Adipocyte (in vitro differentiated cells): ENCODE measurements at regions not wholly inside any gene's neighbourhood (a gene's known extent, or its start where the extent isn't known, plus 50 kb on each side); places are given as distances from the start of the nearest gene placed in this dataset.

Source experiments
- DNase-seq: peaks from one replicate; pipeline ENCODE4 v3.0.0-alpha.2; 2015; ENCODE audit warnings: low read depth
- H3K27me3 ChIP-seq: replicated peaks from 2 replicates; pipeline ENCODE4 v1.7.0; 2013; ENCODE audit warnings: mild to moderate bottlenecking, low read length, moderate library complexity; ENCODE audit not compliant: control insufficient read depth, insufficient read depth
- H3K36me3 ChIP-seq: 2 replicates; pipeline ENCODE4 v1.7.0; 2013; ENCODE audit warnings: low read length, mild to moderate bottlenecking, moderate library complexity; ENCODE audit not compliant: control insufficient read depth, insufficient read depth, severe bottlenecking
- H3K4me1 ChIP-seq: 2 replicates; pipeline ENCODE4 v1.7.0; 2013; ENCODE audit warnings: mild to moderate bottlenecking, low read length, moderate library complexity; ENCODE audit not compliant: control insufficient read depth, insufficient read depth
- H3K4me3 ChIP-seq: 2 replicates; pipeline ENCODE4 v1.7.0; 2013; ENCODE audit warnings: mild to moderate bottlenecking, low read length, moderate library complexity
- H3K9ac ChIP-seq: 2 replicates; pipeline ENCODE4 v1.7.0; 2013; ENCODE audit warnings: mild to moderate bottlenecking, low read length, moderate library complexity
- H3K9me3 ChIP-seq: 2 replicates; pipeline ENCODE4 v1.7.0; 2013; ENCODE audit warnings: mild to moderate bottlenecking, low read length, moderate library complexity; ENCODE audit not compliant: control insufficient read depth

DNA sequence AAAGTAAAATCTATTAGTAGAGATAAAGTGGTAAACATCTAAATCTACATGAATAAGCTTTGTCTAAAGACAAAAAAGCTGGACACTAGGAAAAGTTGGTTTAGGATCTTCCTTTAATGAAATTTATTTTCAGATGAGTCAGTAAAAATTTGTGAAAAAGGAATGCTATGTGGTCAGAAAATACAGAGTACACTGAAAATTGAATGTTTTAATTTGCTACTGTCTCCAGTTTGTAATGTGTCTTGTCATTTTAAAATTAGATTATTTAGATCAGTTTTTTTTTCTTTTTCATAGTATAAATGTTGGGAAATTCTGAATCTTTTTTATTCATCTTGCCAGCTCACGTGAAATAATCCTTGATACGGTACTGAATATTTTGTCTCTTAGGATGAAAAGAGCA is 56.9 kb downstream of the SLITRK6 start:
- H3K4me3 ChIP-seq: no peak overlapping the region

DNA sequence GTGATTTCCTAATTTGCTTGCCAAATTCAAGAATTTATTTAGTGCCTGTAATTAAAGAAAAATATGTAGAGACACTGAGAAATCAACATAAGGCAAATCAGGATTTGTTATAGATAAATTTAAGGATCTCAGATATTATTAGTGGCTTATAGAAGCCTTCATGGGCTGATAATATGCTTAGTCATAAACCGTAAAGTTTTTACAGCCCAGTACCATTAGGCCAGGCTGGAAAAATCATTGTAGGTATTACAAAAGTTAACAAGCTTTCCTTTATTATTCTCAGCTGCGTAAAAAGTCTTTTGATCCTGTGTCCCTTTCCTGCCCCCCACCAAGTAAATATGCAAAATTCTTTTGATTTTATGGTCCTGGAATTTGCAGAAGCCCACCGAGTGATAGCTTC is 58.2 kb downstream of the SLITRK6 start:
- no peaks in the 10 kb centered on the region for H3K9me3 ChIP-seq
- no peak overlapping the region for H3K4me3 ChIP-seq
- no peaks in the 10 kb centered on the region for H3K36me3 ChIP-seq
- no peaks in the 10 kb centered on the region for H3K27me3 ChIP-seq
- no peaks in the 10 kb centered on the region for H3K4me1 ChIP-seq
- DNase-seq: no peak
- H3K9ac ChIP-seq: no peak overlapping the region

More for the DNA sequence above, 56.9 kb downstream of the SLITRK6 start:
- H3K36me3 ChIP-seq: no peaks in the 10 kb centered on the region
- H3K9ac ChIP-seq: no peak overlapping the region
- H3K9me3 ChIP-seq: no peaks in the 10 kb centered on the region
- no peaks in the 10 kb centered on the region for H3K4me1 ChIP-seq
- no peaks in the 10 kb centered on the region for H3K27me3 ChIP-seq
- DNase-seq: no peak

DNA sequence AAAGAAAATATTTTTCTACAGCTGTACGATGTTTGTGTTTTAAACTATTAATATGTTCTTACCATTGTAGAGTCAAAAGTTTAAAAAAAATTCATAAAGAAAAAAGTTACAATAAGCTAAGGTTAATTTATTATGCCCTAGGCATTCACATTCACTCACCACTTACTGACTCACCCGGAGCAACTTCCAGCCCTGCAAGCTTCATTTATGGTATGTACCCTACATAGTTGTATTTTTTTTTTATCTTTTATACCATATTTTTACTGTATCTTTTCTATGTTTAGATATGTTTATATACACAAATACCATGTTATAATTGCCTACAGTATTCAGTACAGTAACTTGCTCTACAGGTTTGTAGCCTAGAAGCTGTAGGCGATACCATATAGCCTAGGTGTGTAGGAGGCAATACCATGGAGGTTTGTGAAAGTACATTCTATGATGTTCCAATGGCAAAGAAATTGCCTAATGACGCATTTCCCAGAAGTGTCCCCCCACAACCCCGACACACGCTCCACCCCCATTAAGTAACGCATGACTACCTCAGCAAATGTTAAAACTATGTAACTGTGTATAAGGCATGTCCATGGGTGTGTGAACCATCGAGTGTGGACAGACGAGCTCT is 60.4 kb downstream of the SLITRK6 start:
- Histone ChIP-seq H3K36me3 (no peaks in the 10 kb centered on the region), H3K9me3 (no peaks in the 10 kb centered on the region), H3K9ac (no peak overlapping the region), H3K4me3 (no peak overlapping the region), H3K4me1 (no peaks in the 10 kb centered on the region), H3K27me3 (no peaks in the 10 kb centered on the region)
- peak; percentile 24 for DNase-seq

DNA sequence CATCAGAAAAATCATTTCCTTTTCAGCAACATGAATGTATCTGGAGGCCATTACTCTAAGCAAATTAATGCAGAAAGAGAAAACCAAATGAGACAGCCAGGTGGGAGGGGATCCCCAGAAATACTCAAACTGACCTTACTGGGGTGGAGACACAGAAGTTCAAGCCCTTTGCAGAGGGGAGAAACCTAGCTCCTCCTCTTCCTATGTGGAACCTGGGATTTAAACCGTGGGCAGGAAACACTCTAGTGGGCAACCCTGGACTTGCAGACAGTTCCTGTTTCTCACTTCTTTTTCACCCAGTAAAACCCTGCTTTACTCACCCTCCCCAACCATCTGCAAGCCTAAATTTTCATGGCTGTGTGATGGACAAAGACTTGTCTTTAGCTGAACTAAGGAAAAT is 61.3 kb downstream of the SLITRK6 start:
- Histone ChIP-seq H3K9me3 (no peaks in the 10 kb centered on the region), H3K4me3 (no peak overlapping the region), H3K9ac (no peak overlapping the region), H3K36me3 (no peaks in the 10 kb centered on the region), H3K27me3 (no peaks in the 10 kb centered on the region), H3K4me1 (no peaks in the 10 kb centered on the region)
- no peak for DNase-seq

DNA sequence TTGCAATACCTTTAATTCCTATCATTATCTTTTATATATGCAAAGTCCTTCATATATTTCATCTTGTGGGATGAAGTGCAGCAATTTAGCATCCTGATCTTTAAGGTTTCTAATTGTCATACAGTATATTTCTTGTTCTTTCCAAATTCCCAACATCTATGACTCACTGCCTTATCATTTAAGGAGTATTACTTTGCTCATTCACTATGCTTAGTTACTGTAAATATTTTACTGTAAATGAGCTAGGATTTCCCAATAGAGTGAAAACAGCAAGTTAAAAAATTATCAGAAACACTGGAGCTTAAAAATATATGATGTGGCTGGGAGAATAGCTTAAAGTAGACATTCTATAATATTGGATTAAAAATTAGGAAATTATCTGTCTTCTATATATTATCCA is 69.9 kb downstream of the SLITRK6 start:
- Histone ChIP-seq H3K4me3 (no peak overlapping the region), H3K4me1 (no peaks in the 10 kb centered on the region), H3K9me3 (no peaks in the 10 kb centered on the region), H3K9ac (no peak overlapping the region), H3K36me3 (no peaks in the 10 kb centered on the region), H3K27me3 (no peaks in the 10 kb centered on the region)
- DNase-seq: peak; percentile 48

DNA sequence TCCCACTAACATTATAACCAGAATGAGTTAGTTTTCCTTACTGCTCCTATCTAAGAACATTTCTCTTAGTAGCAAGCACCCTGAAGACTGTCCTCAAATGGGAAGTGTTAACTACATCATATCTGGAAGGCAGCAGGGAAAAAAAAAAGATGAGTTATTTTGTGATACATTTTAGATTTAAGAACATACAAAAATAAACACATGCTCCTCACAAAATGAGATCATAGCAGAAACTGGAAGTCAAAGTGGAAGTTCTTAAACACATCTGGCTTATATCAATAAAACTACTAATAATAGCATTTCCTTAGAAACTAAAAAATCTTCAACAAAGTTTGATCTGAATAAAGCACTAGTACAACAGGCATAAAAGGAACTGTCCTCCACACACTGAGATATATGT is 70.4 kb downstream of the SLITRK6 start:
- Histone ChIP-seq H3K9me3 (no peaks in the 10 kb centered on the region), H3K9ac (no peak overlapping the region), H3K36me3 (no peaks in the 10 kb centered on the region), H3K4me3 (no peak overlapping the region), H3K4me1 (no peaks in the 10 kb centered on the region), H3K27me3 (no peaks in the 10 kb centered on the region)
- DNase-seq: no peak

DNA sequence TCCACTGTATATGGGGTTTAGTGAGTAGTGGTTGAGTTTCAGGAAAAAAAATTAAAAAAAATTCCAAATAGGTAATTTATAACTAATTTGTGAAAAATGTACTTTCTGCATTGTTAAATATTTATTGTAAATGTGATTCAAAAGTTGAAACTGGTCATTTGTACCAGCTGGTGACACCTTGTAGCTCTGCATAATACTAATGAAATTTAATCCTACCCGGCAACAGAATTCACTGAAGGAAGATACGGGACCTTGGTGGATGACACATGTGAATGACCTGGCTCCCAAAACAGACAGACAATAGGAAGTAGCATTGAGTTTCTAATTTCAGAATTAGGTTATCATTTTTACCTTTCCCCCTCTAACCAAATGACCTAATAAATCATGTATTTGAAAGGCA is 73.8 kb downstream of the SLITRK6 start:
- Histone ChIP-seq H3K9me3 (no peaks in the 10 kb centered on the region), H3K4me3 (no peak overlapping the region), H3K36me3 (no peaks in the 10 kb centered on the region), H3K4me1 (no peaks in the 10 kb centered on the region), H3K9ac (no peak overlapping the region), H3K27me3 (no peaks in the 10 kb centered on the region)
- no peak for DNase-seq

DNA sequence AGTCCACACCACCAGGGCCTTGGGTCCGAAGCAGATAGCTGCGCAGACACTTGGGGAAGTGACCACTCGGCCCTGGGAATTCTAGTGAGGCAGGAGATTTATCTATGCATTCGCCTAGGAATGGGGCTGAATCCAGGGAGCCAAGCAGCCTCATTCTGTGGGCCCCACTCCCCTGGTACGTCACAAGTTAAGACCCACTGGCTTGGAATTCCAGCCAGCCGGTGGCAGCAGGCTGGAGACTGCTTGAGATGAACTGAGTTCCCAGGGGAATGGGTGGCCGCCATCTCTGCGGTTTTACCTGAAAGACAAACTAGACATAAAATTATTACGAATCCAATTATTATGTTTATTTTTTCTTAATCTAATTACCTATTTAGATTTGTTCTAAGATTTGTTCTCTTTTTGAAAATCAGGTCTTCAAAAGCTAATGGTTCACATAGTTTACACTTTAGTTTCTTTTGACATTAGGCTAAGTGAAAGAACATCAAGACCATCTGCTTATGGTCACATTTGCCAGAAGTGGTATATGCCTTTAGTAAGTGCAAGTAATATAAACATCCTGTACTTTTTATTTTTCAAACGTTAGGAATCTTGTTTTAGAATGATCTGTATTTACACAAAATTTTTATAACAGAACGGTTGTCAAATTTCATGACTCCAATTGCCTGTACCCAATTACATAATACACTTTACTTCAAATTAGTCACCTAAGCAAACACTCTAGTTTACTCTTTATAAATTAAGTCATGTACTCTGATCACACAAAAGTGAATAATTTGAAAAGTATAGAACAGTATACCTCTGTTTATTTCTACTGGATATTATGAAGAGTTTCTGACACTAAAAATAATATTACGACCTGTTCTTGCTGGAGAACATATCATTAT is 74.4 kb downstream of the SLITRK6 start:
- Histone ChIP-seq H3K4me3 (no peak overlapping the region), H3K9ac (no peak overlapping the region), H3K36me3 (no peaks in the 10 kb centered on the region), H3K27me3 (no peaks in the 10 kb centered on the region), H3K9me3 (no peaks in the 10 kb centered on the region), H3K4me1 (no peaks in the 10 kb centered on the region)
- DNase-seq: no peak

DNA sequence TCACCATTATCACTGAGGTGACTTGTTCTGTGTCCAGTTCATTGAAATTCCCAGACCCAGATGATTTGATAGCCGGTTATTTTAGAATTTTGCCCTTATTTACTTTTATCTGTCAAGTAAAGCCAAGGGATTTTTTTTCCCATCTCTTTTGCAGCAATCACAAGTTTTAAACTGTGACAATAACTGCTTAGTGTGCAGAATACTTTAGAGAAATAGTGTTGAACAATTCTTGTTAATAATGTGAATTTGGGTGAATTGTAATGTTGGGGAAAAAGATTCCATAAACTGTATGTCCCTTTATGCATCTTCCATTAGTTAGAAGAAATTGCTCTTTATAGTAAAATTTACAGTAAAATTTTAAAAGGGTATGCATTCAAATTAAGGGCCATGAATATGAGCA is 79.5 kb downstream of the SLITRK6 start:
- Histone ChIP-seq H3K4me1 (no peaks in the 10 kb centered on the region), H3K9ac (no peak overlapping the region), H3K36me3 (no peaks in the 10 kb centered on the region), H3K9me3 (no peaks in the 10 kb centered on the region), H3K4me3 (no peak overlapping the region), H3K27me3 (no peaks in the 10 kb centered on the region)
- DNase-seq: no peak

DNA sequence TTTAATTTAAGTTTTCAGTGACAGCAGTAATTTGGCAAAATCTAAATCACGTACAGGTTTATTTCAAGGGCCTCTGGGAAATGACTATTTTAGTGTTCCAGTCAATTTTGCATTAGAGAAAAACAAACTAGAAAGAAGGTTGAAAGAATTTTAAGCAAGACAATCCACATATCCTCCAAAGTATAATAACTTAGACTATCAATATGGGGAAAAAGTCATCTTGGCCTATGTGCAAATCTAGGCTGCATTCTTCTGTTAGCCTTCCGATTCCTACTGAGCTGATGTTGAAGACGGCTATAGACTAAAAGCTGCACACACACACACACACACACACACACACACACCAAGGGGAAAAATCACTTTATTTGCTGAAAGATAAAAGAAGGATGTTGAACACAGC is 81.3 kb downstream of the SLITRK6 start:
- Histone ChIP-seq H3K4me3 (no peak overlapping the region), H3K4me1 (no peaks in the 10 kb centered on the region), H3K9ac (no peak overlapping the region), H3K9me3 (no peaks in the 10 kb centered on the region), H3K27me3 (no peaks in the 10 kb centered on the region), H3K36me3 (no peaks in the 10 kb centered on the region)
- no peak for DNase-seq

DNA sequence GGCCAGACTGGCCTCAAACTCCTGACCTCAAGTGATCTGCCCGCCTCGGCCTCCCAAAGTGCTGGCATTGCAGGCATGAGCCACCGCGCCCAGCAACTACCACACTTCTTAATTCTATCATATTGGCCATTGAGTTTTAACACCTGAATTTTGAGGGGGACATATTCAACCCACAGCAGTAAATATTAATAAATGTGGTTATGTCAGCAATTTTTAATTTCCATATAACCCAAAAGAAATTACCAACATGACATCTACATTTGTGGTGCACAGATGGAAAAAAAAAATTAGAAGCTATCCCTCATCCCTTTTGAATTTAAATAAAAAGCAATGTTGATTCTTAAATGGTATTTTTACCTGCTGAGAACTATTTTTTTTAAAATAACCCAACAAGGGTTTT is 88.7 kb downstream of the SLITRK6 start:
- Histone ChIP-seq H3K27me3 (no peaks in the 10 kb centered on the region), H3K4me1 (peaks cover 6% of the 10 kb centered on the region), H3K4me3 (no peak overlapping the region), H3K36me3 (no peaks in the 10 kb centered on the region), H3K9ac (no peak overlapping the region), H3K9me3 (no peaks in the 10 kb centered on the region)
- no peak for DNase-seq
